ENCODE measurements at regions not wholly inside any gene's neighbourhood (a gene's known extent, or its start where the extent isn't known, plus 50 kb on each side); places are given as distances from the start of the nearest gene placed in this dataset.
"Not testable (repeated sequence)": the region's sequence is repeated elsewhere in the genome, so short reads cannot be mapped to it uniquely, and the experiment has no call there.

DNA sequence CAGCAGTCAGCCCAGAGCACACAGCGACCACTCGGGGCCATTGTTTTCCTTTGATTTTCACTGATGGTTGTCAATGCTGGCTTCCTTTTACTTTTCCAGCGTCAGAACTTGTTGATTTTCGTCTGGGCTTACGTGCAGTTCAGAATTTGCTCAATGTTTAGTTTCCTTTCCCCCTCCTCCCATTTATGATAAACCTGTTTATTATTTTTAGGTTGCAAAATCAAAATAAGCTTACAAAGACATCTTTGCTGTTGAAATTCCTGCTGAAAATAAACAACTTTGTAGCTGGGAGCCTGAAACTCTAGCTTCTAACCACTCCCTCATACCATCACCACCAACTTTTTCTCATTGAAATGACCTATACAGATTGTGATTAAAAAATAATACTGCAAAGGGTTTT is 83.1 kb upstream of the LYZL1 start:
- DNase-seq (ENCODE audit: low read depth), result no peak

GRCh38 chr10:29208845-29209244 is 80.0 kb upstream of the LYZL1 start:
- DNase-seq (ENCODE audit: low read depth), result no peak

DNA sequence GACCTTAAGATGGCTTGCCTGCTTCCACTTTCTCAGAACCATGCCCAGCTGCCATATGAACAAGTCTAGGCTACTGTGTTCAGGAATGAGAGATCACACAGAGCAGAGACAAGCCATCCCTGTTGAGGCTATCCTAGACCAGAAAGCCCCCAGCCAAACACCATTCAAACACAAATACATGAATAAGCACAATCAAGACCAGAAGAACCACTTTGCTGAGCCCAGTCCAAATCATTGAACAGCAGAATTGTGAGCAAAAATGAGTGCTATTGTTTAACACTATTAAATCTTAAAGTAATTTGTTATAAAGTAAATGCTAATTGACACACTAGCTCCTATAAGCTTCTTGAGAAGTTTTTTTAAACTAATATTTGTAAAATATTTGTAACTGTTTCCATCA is 79.0 kb upstream of the LYZL1 start:
- DNase-seq (ENCODE audit: low read depth), result no peak

- no peak for DNase-seq (ENCODE audit: low read depth)
Measured at GRCh38 chr10:29210266-29210868, 78.5 kb upstream of the LYZL1 start.

- no peak for DNase-seq (ENCODE audit: low read depth)
Measured at GRCh38 chr10:29212597-29212996, 76.3 kb upstream of the LYZL1 start.

DNA sequence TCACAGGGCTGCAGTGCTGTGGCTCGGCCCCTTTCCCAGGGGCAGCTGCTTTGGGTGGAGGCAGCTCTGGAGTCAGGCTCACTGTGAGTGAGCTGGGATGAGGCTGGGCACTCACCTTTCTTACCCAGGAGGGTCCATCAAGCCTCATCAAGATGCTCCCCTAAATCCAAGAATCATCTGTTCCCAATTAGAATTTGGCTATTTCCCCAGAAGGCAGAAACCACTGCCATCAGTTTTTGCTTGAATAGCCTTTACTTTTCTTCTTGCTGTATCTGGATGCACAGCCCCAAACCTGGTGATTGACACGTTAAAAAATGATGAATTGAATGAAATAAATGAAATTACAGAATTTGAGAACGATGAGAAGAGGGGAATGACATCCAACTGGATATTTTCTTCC is 74.3 kb upstream of the LYZL1 start:
- DNase-seq (ENCODE audit: low read depth), result no peak

GRCh38 chr10:29217292-29217738 is 71.6 kb upstream of the LYZL1 start:
- DNase-seq (ENCODE audit: low read depth), result no peak

DNA sequence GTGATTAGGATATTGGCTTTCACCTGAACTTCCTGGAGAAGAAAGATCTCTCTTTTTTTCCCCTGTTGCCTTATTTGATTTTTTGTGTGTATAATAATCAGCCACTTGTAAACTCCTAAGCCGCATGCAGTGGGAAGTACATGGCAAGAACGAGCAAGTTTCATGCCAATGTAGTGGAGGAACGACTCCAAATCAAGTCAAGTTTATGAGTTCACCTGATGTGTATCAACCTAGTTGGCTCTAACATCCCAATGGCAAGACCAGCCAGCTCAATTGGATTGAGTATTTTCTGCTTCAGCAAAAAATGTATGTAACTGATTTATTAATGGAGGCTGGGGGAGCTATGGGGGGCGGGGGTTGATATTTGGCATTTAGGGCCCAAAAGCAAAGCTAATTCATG is 65.5 kb upstream of the LYZL1 start:
- DNase-seq (ENCODE audit: low read depth), result no peak

- DNase-seq (ENCODE audit: low read depth), result no peak
Measured at GRCh38 chr10:29224631-29225030, 64.2 kb upstream of the LYZL1 start.

- no peak for DNase-seq (ENCODE audit: low read depth)
Measured at GRCh38 chr10:29227201-29227600, 61.7 kb upstream of the LYZL1 start.

- no peak for DNase-seq (ENCODE audit: low read depth)
Measured at GRCh38 chr10:29228562-29228961, 60.3 kb upstream of the LYZL1 start.

DNA sequence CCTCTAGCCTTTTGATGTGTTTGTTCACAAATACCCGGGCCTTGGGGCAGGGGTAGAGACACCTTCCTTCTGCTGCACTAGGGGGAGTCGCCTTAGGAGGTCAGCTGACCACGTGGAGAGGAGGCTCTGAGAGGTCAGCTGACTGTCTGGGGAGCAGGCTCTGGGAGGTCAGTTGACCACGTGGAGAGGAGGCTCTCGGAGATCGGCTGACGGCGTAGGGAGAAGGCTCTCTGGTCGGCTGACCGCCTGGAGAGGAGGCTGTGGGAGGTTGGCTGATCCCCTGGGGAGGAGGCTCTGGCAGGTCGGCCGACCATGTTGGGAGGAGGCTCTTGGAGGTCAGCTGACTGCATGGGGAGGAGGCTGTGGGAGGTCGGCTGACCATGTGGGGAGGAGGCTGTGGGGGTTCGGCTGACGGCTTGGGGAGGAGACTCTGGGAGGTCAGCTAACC is 59.6 kb upstream of the LYZL1 start:
- no peak for DNase-seq (ENCODE audit: low read depth)

DNA sequence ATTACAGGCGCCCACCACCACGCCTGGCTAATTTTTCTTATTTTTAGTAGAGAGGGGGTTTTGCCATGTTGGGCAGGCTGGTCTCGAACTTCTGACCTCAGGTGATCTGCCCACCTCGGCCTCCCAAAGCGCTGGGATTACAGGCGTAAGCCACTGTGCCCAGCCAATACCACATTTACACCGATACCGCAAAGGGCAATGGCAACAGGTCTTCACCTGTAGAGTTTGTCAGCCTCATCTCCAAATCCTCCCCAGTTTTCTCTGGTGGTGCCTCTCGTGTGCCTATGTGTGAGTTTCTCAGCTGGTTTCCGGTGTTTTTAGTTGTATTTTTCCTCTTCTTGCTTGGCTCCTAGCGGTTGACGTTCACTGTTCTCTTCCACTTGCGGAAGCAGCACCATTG is 52.0 kb upstream of the LYZL1 start:
- DNase-seq (ENCODE audit: low read depth), result not testable (repeated sequence)

DNA sequence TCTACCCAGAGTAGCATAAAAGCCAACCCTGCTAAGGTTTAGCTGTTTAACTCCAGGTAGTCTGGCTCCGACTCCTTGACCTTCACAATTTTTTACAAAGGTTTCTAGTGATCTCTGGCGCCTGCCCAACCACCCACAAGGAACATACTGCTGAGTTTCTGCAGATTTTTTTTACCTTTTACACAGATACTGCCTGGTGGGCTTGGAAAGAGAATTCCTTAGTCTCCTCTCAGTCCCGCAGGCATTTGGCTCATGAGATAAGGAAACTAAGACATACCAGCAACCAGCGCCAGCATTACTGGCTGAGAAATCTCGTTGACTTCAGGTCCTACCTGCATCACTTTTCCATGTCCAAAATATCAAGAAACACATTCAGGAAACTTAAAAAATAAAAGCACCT is 51.1 kb upstream of the LYZL1 start:
- DNase-seq (ENCODE audit: low read depth), result no peak

DNA sequence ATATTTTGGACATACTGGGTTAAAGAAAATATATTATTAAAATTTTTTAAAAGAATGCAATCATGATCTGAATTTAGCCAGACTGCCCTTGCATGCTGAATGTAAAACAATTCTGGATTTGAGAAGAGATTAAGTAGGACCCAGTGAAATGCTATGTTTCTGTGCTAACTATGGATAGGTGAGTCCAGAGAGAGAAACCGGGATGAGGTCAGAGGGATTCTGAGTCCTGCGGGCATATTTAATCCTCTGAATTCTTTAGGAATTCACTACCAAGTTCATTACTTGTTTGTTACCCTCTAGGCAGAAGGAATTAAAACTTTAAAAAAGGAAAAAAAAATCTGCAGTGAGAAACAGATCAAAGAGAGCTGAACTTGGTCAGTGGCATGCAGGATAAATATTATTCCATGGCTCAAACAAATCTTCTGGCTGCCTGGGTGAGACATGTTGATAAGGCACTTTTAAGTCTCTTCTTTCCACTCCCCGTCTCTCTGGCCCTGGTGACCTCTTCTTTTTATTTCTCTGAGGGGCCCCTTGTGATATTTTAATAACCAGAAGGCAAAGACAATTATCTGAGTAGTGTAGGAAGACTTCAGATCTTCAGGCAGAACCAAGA is 50.2 kb upstream of the LYZL1 start:
- no peak for DNase-seq (ENCODE audit: low read depth)

All from forelimb muscle (tissue), 1 donor.